ENCODE measurements at regions not wholly inside any gene's neighbourhood (a gene's known extent, or its start where the extent isn't known, plus 50 kb on each side); places are given as distances from the start of the nearest gene placed in this dataset.

GRCh38 chr5:27608992-27609391 lies 570.6 kb upstream of the CDH9 start:
- no peak for ATAC-seq
- H3K27me3 ChIP-seq (ENCODE audit: control insufficient read depth, insufficient read depth, low read length), result no peaks in the 10 kb centered on the region
- Mint-ChIP-seq H3K9me3 (peaks cover 13 to 20% of the 10 kb centered on the region in 2 donors), H3K4me1 (no peaks in the 10 kb centered on the region), H3K4me3 (no peak overlapping the region), H3K36me3 (no peaks in the 10 kb centered on the region), H3K27ac (no peak overlapping the region), H3K27me3 (ENCODE audit: low read depth in 2 of 2) (no peaks in the 10 kb centered on the region)
- 92% methylated on average over 3 of the region's 3 CpGs for WGBS (ENCODE audit: insufficient coverage)
- H3K27ac ChIP-seq (ENCODE audit: low read length), result no peak overlapping the region
- intact Hi-C loops (cut with micrococcal nuclease), result no loop called here
- H3K4me1 ChIP-seq (ENCODE audit: control insufficient read depth, insufficient read depth, low read length), result no peaks in the 10 kb centered on the region
- no peak for TF ChIP-seq CTCF (IDR thresholded peaks at IDR 0.05)
- H3K9me3 ChIP-seq (ENCODE audit: control insufficient read depth, insufficient read depth, low read length), result peaks cover 3% of the 10 kb centered on the region
- no peak for DNase-seq
- H3K36me3 ChIP-seq (ENCODE audit: control insufficient read depth, insufficient read depth, low read length), result no peaks in the 10 kb centered on the region
- no peak overlapping the region for H3K4me3 ChIP-seq (ENCODE audit: low read length)

- DNase-seq, result no peak
- H3K27me3 ChIP-seq (ENCODE audit: control insufficient read depth, insufficient read depth, low read length), result no peaks in the 10 kb centered on the region
- no peak for ATAC-seq
- Mint-ChIP-seq H3K36me3 (peaks cover 7% of the 10 kb centered on the region), H3K27ac (no peak overlapping the region), H3K4me3 (no peak overlapping the region), H3K9me3 (peaks cover 10 to 25% of the 10 kb centered on the region in 2 donors), H3K27me3 (ENCODE audit: low read depth in 2 of 2) (no peaks in the 10 kb centered on the region), H3K4me1 (no peaks in the 10 kb centered on the region)
- peaks cover 3% of the 10 kb centered on the region for H3K9me3 ChIP-seq (ENCODE audit: control insufficient read depth, insufficient read depth, low read length)
- intact Hi-C loops (cut with micrococcal nuclease), result no loop called here
- no peak for TF ChIP-seq CTCF (IDR thresholded peaks at IDR 0.05)
- H3K4me1 ChIP-seq (ENCODE audit: control insufficient read depth, insufficient read depth, low read length), result no peaks in the 10 kb centered on the region
- H3K27ac ChIP-seq (ENCODE audit: low read length), result no peak overlapping the region
- no peak overlapping the region for H3K4me3 ChIP-seq (ENCODE audit: low read length)
- no peaks in the 10 kb centered on the region for H3K36me3 ChIP-seq (ENCODE audit: control insufficient read depth, insufficient read depth, low read length)
Observed at GRCh38 chr5:27598576-27598975, 560.2 kb upstream of the CDH9 start.

GRCh38 chr5:27594141-27594540 lies 555.8 kb upstream of the CDH9 start:
- DNase-seq, result no peak
- peaks cover 7% of the 10 kb centered on the region for H3K36me3 Mint-ChIP-seq
- H3K27ac Mint-ChIP-seq, result no peak overlapping the region
- Histone ChIP-seq H3K4me3 (ENCODE audit: low read length) (no peak overlapping the region), H3K9me3 (ENCODE audit: control insufficient read depth, insufficient read depth, low read length) (peaks cover 13% of the 10 kb centered on the region), H3K27me3 (ENCODE audit: control insufficient read depth, insufficient read depth, low read length) (no peaks in the 10 kb centered on the region), H3K27ac (ENCODE audit: low read length) (no peak overlapping the region), H3K36me3 (ENCODE audit: control insufficient read depth, insufficient read depth, low read length) (no peaks in the 10 kb centered on the region), H3K4me1 (ENCODE audit: control insufficient read depth, insufficient read depth, low read length) (no peaks in the 10 kb centered on the region)
- peaks cover 11 to 22% of the 10 kb centered on the region in 2 donors for H3K9me3 Mint-ChIP-seq
- no peak overlapping the region for H3K4me3 Mint-ChIP-seq
- H3K27me3 Mint-ChIP-seq (ENCODE audit: low read depth in 2 of 2), result no peaks in the 10 kb centered on the region
- intact Hi-C loops (cut with micrococcal nuclease), result no loop called here
- H3K4me1 Mint-ChIP-seq, result no peaks in the 10 kb centered on the region
- 81% methylated on average over 2 of the region's 2 CpGs for WGBS (ENCODE audit: insufficient coverage)
- no peak for ATAC-seq
- no peak for TF ChIP-seq CTCF (IDR thresholded peaks at IDR 0.05)

- DNase-seq (no peak), ATAC-seq (no peak)
- no peaks in the 10 kb centered on the region for H3K36me3 ChIP-seq (ENCODE audit: control insufficient read depth, insufficient read depth, low read length)
- H3K4me1 ChIP-seq (ENCODE audit: control insufficient read depth, insufficient read depth, low read length), result no peaks in the 10 kb centered on the region
- no peak for TF ChIP-seq CTCF (IDR thresholded peaks at IDR 0.05)
- H3K27ac ChIP-seq (ENCODE audit: low read length), result no peak overlapping the region
- peaks cover 13% of the 10 kb centered on the region for H3K9me3 ChIP-seq (ENCODE audit: control insufficient read depth, insufficient read depth, low read length)
- Mint-ChIP-seq H3K4me1 (no peaks in the 10 kb centered on the region), H3K27me3 (ENCODE audit: low read depth in 2 of 2) (no peaks in the 10 kb centered on the region), H3K27ac (no peak overlapping the region), H3K36me3 (peaks cover 14% of the 10 kb centered on the region), H3K9me3 (peaks cover 17 to 30% of the 10 kb centered on the region in 2 donors), H3K4me3 (no peak overlapping the region)
- H3K4me3 ChIP-seq (ENCODE audit: low read length), result no peak overlapping the region
- no peaks in the 10 kb centered on the region for H3K27me3 ChIP-seq (ENCODE audit: control insufficient read depth, insufficient read depth, low read length)
- intact Hi-C loops (cut with micrococcal nuclease), result no loop called here
- WGBS (ENCODE audit: insufficient coverage), result no CpG with 5 or more reads among the region's 1 CpG
Observed at GRCh38 chr5:27592231-27592630, 553.8 kb upstream of the CDH9 start.
